ENCODE measurements at regions not wholly inside any gene's neighbourhood (a gene's known extent, or its start where the extent isn't known, plus 50 kb on each side); places are given as distances from the start of the nearest gene placed in this dataset.

GRCh38 chr4:128349921-128350320 lies 62.3 kb upstream of the PGRMC2 start:
- DNase-seq = no peak

- no peak for DNase-seq
Measured at GRCh38 chr4:128347930-128348660, 60.5 kb upstream of the PGRMC2 start.

GRCh38 chr4:128347175-128347868 lies 59.7 kb upstream of the PGRMC2 start:
- no peak for DNase-seq

- no peak for DNase-seq
Measured at GRCh38 chr4:128346054-128346716, 58.6 kb upstream of the PGRMC2 start.

- DNase-seq = no peak
Measured at GRCh38 chr4:128345650-128346049, 58.0 kb upstream of the PGRMC2 start.

GRCh38 chr4:128342762-128343161 lies 55.1 kb upstream of the PGRMC2 start:
- no peak for DNase-seq

GRCh38 chr4:128341634-128342033 lies 54.0 kb upstream of the PGRMC2 start:
- no peak for DNase-seq

- DNase-seq = no peak
Measured at GRCh38 chr4:128338634-128339355, 51.2 kb upstream of the PGRMC2 start.

GRCh38 chr4:128337863-128338262 lies 50.2 kb upstream of the PGRMC2 start:
- DNase-seq = no peak
